GM10266 (cell line): ENCODE measurements at regions not wholly inside any gene's neighbourhood (a gene's known extent, or its start where the extent isn't known, plus 50 kb on each side); places are given as distances from the start of the nearest gene placed in this dataset.

Experiments
- DNase-seq: peaks from one replicate; pipeline ENCODE4 v3.0.0; 2012; ENCODE audit errors: extremely low spot score
- CTCF ChIP-seq: IDR thresholded peaks from 2 replicates; pipeline ENCODE4 v1.5.1; 2012; ENCODE audit warnings: mild to moderate bottlenecking, low read depth; ENCODE audit not compliant: control insufficient read depth, insufficient read depth; ENCODE audit errors: missing control alignments

GRCh38 chr17:77768248-77768852 lies 190.2 kb upstream of the TNRC6C start:
- TF ChIP-seq CTCF = no peak
- DNase-seq = no peak

DNA sequence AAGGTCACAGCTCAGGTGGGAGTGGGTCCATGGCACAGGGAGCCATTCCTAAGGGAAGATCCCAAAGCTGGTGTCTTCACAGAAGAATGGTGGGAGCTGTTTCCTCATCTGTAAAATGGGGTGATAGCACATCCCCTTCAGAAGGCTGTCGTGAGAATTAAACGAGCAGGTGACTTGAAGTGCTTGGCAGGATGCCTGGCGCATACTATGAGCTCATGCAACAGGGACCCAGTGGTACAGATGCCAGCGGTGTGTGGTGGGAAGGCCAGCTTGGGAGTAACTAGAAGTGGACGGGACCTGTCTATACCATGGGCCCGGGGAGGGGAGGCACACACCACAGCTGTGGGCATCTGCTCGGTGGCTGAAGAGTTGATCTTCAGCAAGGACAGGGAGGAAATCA lies 189.3 kb upstream of the TNRC6C start:
- TF ChIP-seq CTCF = no peak
- no peak for DNase-seq

- no peak for DNase-seq
- no peak for TF ChIP-seq CTCF
Observed at GRCh38 chr17:77769762-77770161, 188.7 kb upstream of the TNRC6C start.

DNA sequence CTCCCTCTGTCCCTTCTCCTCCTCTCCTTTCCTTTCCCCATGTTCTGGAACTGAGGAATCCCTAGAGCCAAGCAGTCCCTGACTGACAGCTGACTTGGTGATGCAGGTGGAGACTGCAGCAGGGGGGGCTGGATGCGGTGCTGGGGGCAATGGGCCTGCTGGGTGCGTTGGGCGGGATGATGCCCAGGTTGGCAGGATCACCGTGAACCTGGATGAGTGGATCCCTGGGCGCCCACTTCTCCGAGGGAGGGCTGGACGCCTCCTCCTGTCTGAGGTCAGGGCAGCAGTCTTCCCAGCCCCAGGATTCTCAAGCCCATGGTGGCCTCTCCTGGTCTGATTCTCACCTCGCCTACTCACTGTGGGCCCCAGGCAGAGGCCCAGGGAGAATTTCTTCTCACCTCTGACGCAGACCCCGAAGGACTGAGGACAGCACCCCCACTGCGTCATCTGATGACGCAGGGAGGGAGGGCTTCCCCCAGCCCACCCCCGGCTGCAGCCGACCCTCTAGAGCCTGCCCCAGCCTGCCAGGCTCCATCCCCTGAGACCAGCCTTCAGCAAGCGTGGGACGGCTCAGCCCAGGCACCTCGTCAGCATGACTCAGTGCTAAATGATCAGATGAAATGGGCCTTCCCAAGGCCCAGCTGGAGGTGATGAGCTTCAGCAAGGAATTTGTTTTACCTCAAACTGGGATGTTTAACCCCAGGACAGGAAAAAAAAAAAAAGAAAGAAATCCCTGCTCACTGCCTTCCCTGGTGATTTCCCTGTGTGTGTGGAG lies 188.0 kb upstream of the TNRC6C start:
- DNase-seq = no peak
- TF ChIP-seq CTCF = no peak

DNA sequence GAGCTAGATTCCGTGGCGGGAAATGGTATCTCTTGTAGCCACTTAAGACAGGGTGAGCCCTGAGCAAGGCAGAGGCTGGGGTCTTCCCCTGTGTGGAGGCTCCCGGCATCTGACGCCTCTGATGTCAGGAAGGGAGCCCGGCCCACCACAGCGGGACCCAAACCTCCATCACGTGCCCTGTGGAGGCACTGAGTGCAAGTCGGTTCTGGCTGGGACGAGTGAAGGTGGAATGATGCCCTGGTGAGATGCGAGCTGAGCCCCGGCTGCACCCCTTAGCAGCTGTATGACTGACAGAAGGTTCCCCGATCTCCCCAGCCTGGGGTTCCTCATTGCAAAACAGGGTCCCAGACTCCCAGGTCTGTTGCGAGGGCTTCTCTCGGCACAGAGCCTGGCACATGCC lies 187.4 kb upstream of the TNRC6C start:
- no peak for TF ChIP-seq CTCF
- DNase-seq = no peak

GRCh38 chr17:77771587-77771986 lies 186.9 kb upstream of the TNRC6C start:
- DNase-seq = no peak
- TF ChIP-seq CTCF = no peak

DNA sequence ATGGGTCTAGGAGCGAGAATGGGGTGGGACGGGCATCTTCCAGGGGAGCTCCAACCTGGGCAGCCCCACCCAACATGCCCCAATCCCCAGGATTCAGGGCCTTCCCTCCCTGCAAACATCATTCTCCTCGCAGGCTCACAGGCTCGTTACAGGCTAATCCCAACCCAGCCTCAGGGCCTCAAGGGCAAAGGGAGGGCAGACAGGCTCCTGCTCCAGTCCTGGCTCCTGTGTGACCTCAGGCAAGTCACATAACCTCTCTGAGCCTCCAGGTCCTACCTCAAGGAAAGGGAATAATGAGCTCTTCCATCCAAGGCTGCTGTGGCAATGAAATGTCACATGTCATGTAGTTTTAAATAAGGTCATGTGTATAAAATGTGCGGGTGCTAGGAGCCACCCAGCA lies 186.5 kb upstream of the TNRC6C start:
- no peak for DNase-seq
- TF ChIP-seq CTCF = no peak
